Right lobe of liver (tissue), 6 donors: ENCODE measurements at regions not wholly inside any gene's neighbourhood (a gene's known extent, or its start where the extent isn't known, plus 50 kb on each side); places are given as distances from the start of the nearest gene placed in this dataset.

ENCODE experiments used
- ATAC-seq, 4 donors: fragments of 200-7000 bp; cut with Tn5 transposase; one replicate each; pipeline ENCODE4 v1.9.1; 2020; ENCODE audit warnings: mild to moderate bottlenecking in 4 of 4, moderate library complexity in 4 of 4
- DNase-seq, 3 donors: peaks; one replicate each; pipeline ENCODE4 v3.0.0-alpha.2; 2020
- H3K27ac ChIP-seq, 3 donors: fragments of 200-600 bp; one replicate each; pipeline ENCODE4 v1.8.0; 2022
- H3K27me3 ChIP-seq, 2 donors: fragments of 200-600 bp; one replicate each; pipeline ENCODE4 v1.8.0; 2022
- H3K36me3 ChIP-seq, 4 donors: fragments of 200-600 bp; sonication (generic) in 1 of 4; one replicate each; pipeline versions ENCODE4 v1.5.1 to v1.8.0; 2017 to 2022; ENCODE audit warnings: control low read depth in 1 of 4
- H3K4me1 ChIP-seq, 4 donors: fragments of 200-600 bp; sonication (generic) in 1 of 4; one replicate each; pipeline versions ENCODE4 v1.5.1 to v1.8.0; 2017 to 2022; ENCODE audit warnings: control low read depth in 1 of 4
- H3K4me3 ChIP-seq, 3 donors: fragments of 200-600 bp; one replicate each; pipeline ENCODE4 v1.8.0; 2022
- H3K9me3 ChIP-seq, 4 donors: fragments of 200-600 bp; sonication (generic) in 1 of 4; one replicate each; pipeline versions ENCODE4 v1.5.1 to v1.8.0; 2017 to 2022; ENCODE audit warnings: control low read depth in 1 of 4
- POLR2A ChIP-seq: fragments of 450-650 bp; IDR thresholded peaks from one replicate; pipeline ENCODE4 v1.6.1; 2017; ENCODE audit warnings: antibody characterized with exemption, mild to moderate bottlenecking
- WGBS: methylation state at CpG from one replicate; pipeline ENCODE4 v1.1.6; 2018; ENCODE audit warnings: low coverage, low lambda C conversion rate; ENCODE audit not compliant: insufficient coverage; ENCODE audit errors: missing lambda C conversion rate; 5-methylcytosine and 5-hydroxymethylcytosine counted together
- intact Hi-C, 2 donors: fragments of 100-400 bp; cut with DNase I; formaldehyde crosslinking; loops; one replicate each; pipeline versions ENCODE4 v1.11.2 to v1.14.1; 2022
- TF ChIP-seq, protein P1 (sequence below), 4 donors: fragments of 200-600 bp in 3 of 4; fragments of 450-650 bp in 1 of 4; IDR thresholded peaks; one replicate each; pipeline versions ENCODE4 v1.5.1 to v1.8.0; 2016 to 2022; ENCODE audit warnings: antibody characterized with exemption in 4 of 4, mild to moderate bottlenecking in 2 of 4
- donor health status: DM: no; HTN: yes; CAD: no.
- donor health status: DM: no; HTN: no; CAD: no.
- donor health status: DM: no; HTN: no; CAD: no.
- donor health status: DM: no; HTN: yes; CAD: no.
- donor health status: DM: no; HTN: yes; CAD: no.

GRCh38 chr16:5333991-5334390, 236.4 kb upstream of the EEF2KMT start:
- intact Hi-C loops: no loop called here
- TF ChIP-seq, protein P1, sequence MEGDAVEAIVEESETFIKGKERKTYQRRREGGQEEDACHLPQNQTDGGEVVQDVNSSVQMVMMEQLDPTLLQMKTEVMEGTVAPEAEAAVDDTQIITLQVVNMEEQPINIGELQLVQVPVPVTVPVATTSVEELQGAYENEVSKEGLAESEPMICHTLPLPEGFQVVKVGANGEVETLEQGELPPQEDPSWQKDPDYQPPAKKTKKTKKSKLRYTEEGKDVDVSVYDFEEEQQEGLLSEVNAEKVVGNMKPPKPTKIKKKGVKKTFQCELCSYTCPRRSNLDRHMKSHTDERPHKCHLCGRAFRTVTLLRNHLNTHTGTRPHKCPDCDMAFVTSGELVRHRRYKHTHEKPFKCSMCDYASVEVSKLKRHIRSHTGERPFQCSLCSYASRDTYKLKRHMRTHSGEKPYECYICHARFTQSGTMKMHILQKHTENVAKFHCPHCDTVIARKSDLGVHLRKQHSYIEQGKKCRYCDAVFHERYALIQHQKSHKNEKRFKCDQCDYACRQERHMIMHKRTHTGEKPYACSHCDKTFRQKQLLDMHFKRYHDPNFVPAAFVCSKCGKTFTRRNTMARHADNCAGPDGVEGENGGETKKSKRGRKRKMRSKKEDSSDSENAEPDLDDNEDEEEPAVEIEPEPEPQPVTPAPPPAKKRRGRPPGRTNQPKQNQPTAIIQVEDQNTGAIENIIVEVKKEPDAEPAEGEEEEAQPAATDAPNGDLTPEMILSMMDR (IDR thresholded peaks at IDR 0.05): no peak
- no peak for TF ChIP-seq POLR2A
- H3K4me1 ChIP-seq: no peaks in the 10 kb centered on the region

GRCh38 chr16:5333126-5333525, 235.5 kb upstream of the EEF2KMT start:
- intact Hi-C loops: no loop called here
- no peak for ATAC-seq
- Histone ChIP-seq H3K4me1 (no peaks in the 10 kb centered on the region), H3K27me3 (no peaks in the 10 kb centered on the region), H3K36me3 (no peaks in the 10 kb centered on the region), H3K9me3 (no peaks in the 10 kb centered on the region), H3K4me3 (no peak overlapping the region), H3K27ac (no peak overlapping the region)
- no peak for DNase-seq
- TF ChIP-seq, protein P1 (IDR thresholded peaks at IDR 0.05): no peak
- no peak for TF ChIP-seq POLR2A
- WGBS: 70% methylated on average over 5 of the region's 5 CpGs

More at GRCh38 chr16:5333991-5334390, 236.4 kb upstream of the EEF2KMT start:
- WGBS: 26% methylated on average over 4 of the region's 4 CpGs
- ATAC-seq (no peak), DNase-seq (no peak)
- Histone ChIP-seq H3K9me3 (no peaks in the 10 kb centered on the region), H3K4me3 (no peak overlapping the region), H3K36me3 (no peaks in the 10 kb centered on the region), H3K27ac (no peak overlapping the region), H3K27me3 (no peaks in the 10 kb centered on the region)

DNA sequence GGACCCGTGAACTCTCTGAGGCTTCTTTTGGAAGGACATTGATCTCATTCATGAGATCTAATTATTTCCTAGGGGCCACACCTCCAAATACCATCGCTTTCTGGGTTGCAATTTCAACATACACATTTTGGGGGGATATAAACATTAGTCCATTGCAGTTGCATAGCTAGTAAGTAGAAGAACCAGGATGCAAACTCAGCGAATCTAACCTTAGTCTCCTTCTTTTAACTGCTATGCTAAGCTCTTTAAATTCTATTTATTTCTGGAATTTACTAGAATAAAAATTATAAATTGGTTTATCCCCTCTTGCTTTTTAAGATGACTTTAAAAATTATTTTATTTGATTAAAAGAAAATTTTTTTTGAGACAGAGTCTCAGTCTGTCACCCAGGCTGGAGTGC, 232.5 kb upstream of the EEF2KMT start:
- no peak for DNase-seq
- Histone ChIP-seq H3K4me1 (no peaks in the 10 kb centered on the region), H3K36me3 (no peaks in the 10 kb centered on the region), H3K27me3 (no peaks in the 10 kb centered on the region), H3K9me3 (no peaks in the 10 kb centered on the region), H3K4me3 (no peak overlapping the region), H3K27ac (no peak overlapping the region)
- no peak for TF ChIP-seq POLR2A
- TF ChIP-seq, protein P1 (IDR thresholded peaks at IDR 0.05): no peak
- 42% methylated on average over 2 of the region's 3 CpGs for WGBS
- intact Hi-C loops: no loop called here
- ATAC-seq: no peak

GRCh38 chr16:5328546-5328945, 231.0 kb upstream of the EEF2KMT start:
- H3K27me3 ChIP-seq: no peaks in the 10 kb centered on the region
- H3K4me1 ChIP-seq: no peaks in the 10 kb centered on the region
- 33% methylated on average over 4 of the region's 5 CpGs for WGBS
- no peak overlapping the region for H3K4me3 ChIP-seq
- intact Hi-C loops: no loop called here
- H3K36me3 ChIP-seq: no peaks in the 10 kb centered on the region
- no peak overlapping the region for H3K27ac ChIP-seq
- TF ChIP-seq, protein P1 (IDR thresholded peaks at IDR 0.05): no peak
- no peak for TF ChIP-seq POLR2A
- no peak for ATAC-seq
- DNase-seq: no peak
- no peaks in the 10 kb centered on the region for H3K9me3 ChIP-seq

DNA sequence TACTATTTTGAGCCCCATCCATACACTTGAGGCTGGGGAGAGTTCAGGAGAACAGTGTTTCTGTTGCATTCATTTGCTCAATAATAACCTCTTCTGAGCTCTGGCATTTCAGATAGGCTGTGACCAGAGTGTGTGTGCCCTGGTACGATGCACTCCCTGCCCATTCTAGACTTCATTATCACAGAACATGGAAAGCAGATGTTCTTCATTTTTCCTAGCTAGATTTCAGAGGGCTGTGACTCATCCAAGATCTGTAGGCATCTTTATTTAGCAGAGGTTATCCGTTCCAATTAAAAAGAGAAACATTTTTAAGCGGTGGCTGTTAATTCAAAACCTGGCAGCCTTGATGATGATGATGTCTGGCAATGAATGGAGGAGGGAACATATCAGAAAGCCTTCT, 228.8 kb upstream of the EEF2KMT start:
- H3K27ac ChIP-seq: no peak overlapping the region
- TF ChIP-seq, protein P1 (IDR thresholded peaks at IDR 0.05): no peak
- no peak for TF ChIP-seq POLR2A
- H3K27me3 ChIP-seq: no peaks in the 10 kb centered on the region
- 74% methylated on average over 3 of the region's 3 CpGs for WGBS
- DNase-seq: no peak
- ATAC-seq: no peak
- intact Hi-C loops: no loop called here
- H3K4me1 ChIP-seq: no peaks in the 10 kb centered on the region
- H3K4me3 ChIP-seq: no peak overlapping the region
- H3K9me3 ChIP-seq: no peaks in the 10 kb centered on the region
- no peaks in the 10 kb centered on the region for H3K36me3 ChIP-seq
